ENCODE measurements at regions not wholly inside any gene's neighbourhood (a gene's known extent, or its start where the extent isn't known, plus 50 kb on each side); places are given as distances from the start of the nearest gene placed in this dataset.

- TF ChIP-seq GATA2 (IDR thresholded peaks at IDR 0.05; ENCODE audit: low read depth, low read length) (no peak), GATA3 (IDR thresholded peaks at IDR 0.05; ENCODE audit: low read depth, low read length) (no peak)
Measured at GRCh38 chr4:27089186-27089585, 228.5 kb downstream of the STIM2 start.

Data from SH-SY5Y (cell line).